ENCODE measurements at regions not wholly inside any gene's neighbourhood (a gene's known extent, or its start where the extent isn't known, plus 50 kb on each side); places are given as distances from the start of the nearest gene placed in this dataset.

GRCh38 chr17:70584255-70584654 is 414.9 kb downstream of the KCNJ2 start:
- TF ChIP-seq, protein P1, sequence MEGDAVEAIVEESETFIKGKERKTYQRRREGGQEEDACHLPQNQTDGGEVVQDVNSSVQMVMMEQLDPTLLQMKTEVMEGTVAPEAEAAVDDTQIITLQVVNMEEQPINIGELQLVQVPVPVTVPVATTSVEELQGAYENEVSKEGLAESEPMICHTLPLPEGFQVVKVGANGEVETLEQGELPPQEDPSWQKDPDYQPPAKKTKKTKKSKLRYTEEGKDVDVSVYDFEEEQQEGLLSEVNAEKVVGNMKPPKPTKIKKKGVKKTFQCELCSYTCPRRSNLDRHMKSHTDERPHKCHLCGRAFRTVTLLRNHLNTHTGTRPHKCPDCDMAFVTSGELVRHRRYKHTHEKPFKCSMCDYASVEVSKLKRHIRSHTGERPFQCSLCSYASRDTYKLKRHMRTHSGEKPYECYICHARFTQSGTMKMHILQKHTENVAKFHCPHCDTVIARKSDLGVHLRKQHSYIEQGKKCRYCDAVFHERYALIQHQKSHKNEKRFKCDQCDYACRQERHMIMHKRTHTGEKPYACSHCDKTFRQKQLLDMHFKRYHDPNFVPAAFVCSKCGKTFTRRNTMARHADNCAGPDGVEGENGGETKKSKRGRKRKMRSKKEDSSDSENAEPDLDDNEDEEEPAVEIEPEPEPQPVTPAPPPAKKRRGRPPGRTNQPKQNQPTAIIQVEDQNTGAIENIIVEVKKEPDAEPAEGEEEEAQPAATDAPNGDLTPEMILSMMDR (IDR thresholded peaks at IDR 0.05) = no peak
- no peak for TF ChIP-seq POLR2A (IDR thresholded peaks at IDR 0.05)
